ENCODE measurements at regions not wholly inside any gene's neighbourhood (a gene's known extent, or its start where the extent isn't known, plus 50 kb on each side); places are given as distances from the start of the nearest gene placed in this dataset.
"Not testable (repeated sequence)": the region's sequence is repeated elsewhere in the genome, so short reads cannot be mapped to it uniquely, and the experiment has no call there.

GRCh38 chr14:105894978-105895881, 368.8 kb downstream of the TMEM121 start:
- DNase-seq, result no peak

- not testable (repeated sequence) for DNase-seq
Observed at GRCh38 chr14:105896206-105896605, 369.8 kb downstream of the TMEM121 start.

- DNase-seq, result not testable (repeated sequence)
Observed at GRCh38 chr14:105896961-105897724, 370.8 kb downstream of the TMEM121 start.

GRCh38 chr14:105897725-105898113, 371.3 kb downstream of the TMEM121 start:
- no peak for DNase-seq

- no peak for DNase-seq
Observed at GRCh38 chr14:105898482-105899010, 372.2 kb downstream of the TMEM121 start.

GRCh38 chr14:105899071-105899641, 372.8 kb downstream of the TMEM121 start:
- no peak for DNase-seq

- DNase-seq, result no peak
Observed at GRCh38 chr14:105899657-105900397, 373.4 kb downstream of the TMEM121 start.

- DNase-seq, result no peak
Observed at GRCh38 chr14:105900398-105901160, 374.2 kb downstream of the TMEM121 start.

GRCh38 chr14:105901226-105901625, 374.8 kb downstream of the TMEM121 start:
- no peak for DNase-seq

GRCh38 chr14:105902131-105902898, 375.9 kb downstream of the TMEM121 start:
- no peak for DNase-seq

- not testable (repeated sequence) for DNase-seq
Observed at GRCh38 chr14:105902899-105903165, 376.4 kb downstream of the TMEM121 start.

GRCh38 chr14:105903971-105904370, 377.6 kb downstream of the TMEM121 start:
- no peak for DNase-seq

GRCh38 chr14:105904379-105904778, 378.0 kb downstream of the TMEM121 start:
- no peak for DNase-seq

GRCh38 chr14:105905456-105905855, 379.1 kb downstream of the TMEM121 start:
- no peak for DNase-seq

- DNase-seq, result no peak
Observed at GRCh38 chr14:105907276-105907675, 380.9 kb downstream of the TMEM121 start.

- no peak for DNase-seq
Observed at GRCh38 chr14:105908006-105908405, 381.6 kb downstream of the TMEM121 start.

- no peak for DNase-seq
Observed at GRCh38 chr14:105908481-105908911, 382.1 kb downstream of the TMEM121 start.

- DNase-seq, result no peak
Observed at GRCh38 chr14:105909046-105909827, 382.9 kb downstream of the TMEM121 start.

- not testable (repeated sequence) for DNase-seq
Observed at GRCh38 chr14:105909828-105910120, 383.4 kb downstream of the TMEM121 start.

- no peak for DNase-seq
Observed at GRCh38 chr14:105910426-105910825, 384.0 kb downstream of the TMEM121 start.
